IPS-15b (cell line): ENCODE measurements at regions not wholly inside any gene's neighbourhood (a gene's known extent, or its start where the extent isn't known, plus 50 kb on each side); places are given as distances from the start of the nearest gene placed in this dataset.
"Not testable (repeated sequence)": the region's sequence is repeated elsewhere in the genome, so short reads cannot be mapped to it uniquely, and the experiment has no call there.

Experiments
- H3K27me3 ChIP-seq: one replicate; pipeline ENCODE4 v1.6.1; 2013; ENCODE audit warnings: low read length; ENCODE audit not compliant: control insufficient read depth, insufficient read depth
- H3K36me3 ChIP-seq: one replicate; pipeline ENCODE4 v1.6.1; 2013; ENCODE audit warnings: low read length; ENCODE audit not compliant: control insufficient read depth, insufficient read depth
- H3K4me1 ChIP-seq: one replicate; pipeline ENCODE4 v1.6.1; 2013; ENCODE audit warnings: mild to moderate bottlenecking, low read length; ENCODE audit not compliant: control insufficient read depth, insufficient read depth
- H3K4me3 ChIP-seq: one replicate; pipeline ENCODE4 v1.5.1; 2013; ENCODE audit warnings: low read depth, low read length
- H3K9ac ChIP-seq: one replicate; pipeline ENCODE4 v1.6.1; 2013; ENCODE audit warnings: low read depth, mild to moderate bottlenecking, low read length
- H3K9me3 ChIP-seq: one replicate; pipeline ENCODE4 v1.6.1; 2013; ENCODE audit warnings: mild to moderate bottlenecking, low read length; ENCODE audit not compliant: control insufficient read depth, insufficient read depth

- H3K9ac ChIP-seq: no peak overlapping the region
- no peaks in the 10 kb centered on the region for H3K9me3 ChIP-seq
- no peak overlapping the region for H3K4me3 ChIP-seq
- no peaks in the 10 kb centered on the region for H3K36me3 ChIP-seq
- H3K27me3 ChIP-seq: no peaks in the 10 kb centered on the region
- H3K4me1 ChIP-seq: no peaks in the 10 kb centered on the region
Observed at GRCh38 chr6:15752820-15753219, 90.0 kb upstream of the DTNBP1 start.

- Histone ChIP-seq H3K4me1 (no peaks in the 10 kb centered on the region), H3K9me3 (no peaks in the 10 kb centered on the region), H3K9ac (no peak overlapping the region), H3K27me3 (no peaks in the 10 kb centered on the region), H3K4me3 (no peak overlapping the region), H3K36me3 (no peaks in the 10 kb centered on the region)
Observed at GRCh38 chr6:15751721-15752350, 89.0 kb upstream of the DTNBP1 start.

- H3K27me3 ChIP-seq: no peaks in the 10 kb centered on the region
- H3K4me1 ChIP-seq: no peaks in the 10 kb centered on the region
- H3K4me3 ChIP-seq: no peak overlapping the region
- no peaks in the 10 kb centered on the region for H3K36me3 ChIP-seq
- H3K9ac ChIP-seq: no peak overlapping the region
- H3K9me3 ChIP-seq: no peaks in the 10 kb centered on the region
Observed at GRCh38 chr6:15748341-15748740, 85.5 kb upstream of the DTNBP1 start.

- no peaks in the 10 kb centered on the region for H3K4me1 ChIP-seq
- no peaks in the 10 kb centered on the region for H3K36me3 ChIP-seq
- H3K9ac ChIP-seq: no peak overlapping the region
- no peak overlapping the region for H3K4me3 ChIP-seq
- no peaks in the 10 kb centered on the region for H3K9me3 ChIP-seq
- H3K27me3 ChIP-seq: no peaks in the 10 kb centered on the region
Observed at GRCh38 chr6:15747354-15747883, 84.6 kb upstream of the DTNBP1 start.

GRCh38 chr6:15745781-15746180 is 83.0 kb upstream of the DTNBP1 start:
- H3K36me3 ChIP-seq: no peaks in the 10 kb centered on the region
- H3K4me1 ChIP-seq: no peaks in the 10 kb centered on the region
- no peak overlapping the region for H3K4me3 ChIP-seq
- H3K9ac ChIP-seq: no peak overlapping the region
- H3K27me3 ChIP-seq: no peaks in the 10 kb centered on the region
- H3K9me3 ChIP-seq: no peaks in the 10 kb centered on the region

- Histone ChIP-seq H3K4me3 (no peak overlapping the region), H3K4me1 (no peaks in the 10 kb centered on the region)
Observed at GRCh38 chr6:15744818-15745402, 82.1 kb upstream of the DTNBP1 start.

GRCh38 chr6:15742013-15742412 is 79.2 kb upstream of the DTNBP1 start:
- H3K4me1 ChIP-seq, H3K9me3 ChIP-seq, H3K36me3 ChIP-seq, H3K27me3 ChIP-seq, H3K4me3 ChIP-seq, H3K9ac ChIP-seq: not testable (repeated sequence)

More at GRCh38 chr6:15744818-15745402, 82.1 kb upstream of the DTNBP1 start:
- no peaks in the 10 kb centered on the region for H3K36me3 ChIP-seq
- no peak overlapping the region for H3K9ac ChIP-seq
- H3K9me3 ChIP-seq: no peaks in the 10 kb centered on the region
- no peaks in the 10 kb centered on the region for H3K27me3 ChIP-seq

GRCh38 chr6:15741405-15741804 is 78.6 kb upstream of the DTNBP1 start:
- Histone ChIP-seq H3K9ac (no peak overlapping the region), H3K4me3 (no peak overlapping the region), H3K27me3 (no peaks in the 10 kb centered on the region), H3K9me3 (no peaks in the 10 kb centered on the region), H3K4me1 (no peaks in the 10 kb centered on the region), H3K36me3 (no peaks in the 10 kb centered on the region)

GRCh38 chr6:15739867-15740266 is 77.0 kb upstream of the DTNBP1 start:
- Histone ChIP-seq H3K9me3 (no peaks in the 10 kb centered on the region), H3K4me3 (no peak overlapping the region), H3K9ac (no peak overlapping the region), H3K36me3 (no peaks in the 10 kb centered on the region), H3K27me3 (no peaks in the 10 kb centered on the region), H3K4me1 (no peaks in the 10 kb centered on the region)

GRCh38 chr6:15739353-15739752 is 76.5 kb upstream of the DTNBP1 start:
- Histone ChIP-seq H3K4me3 (no peak overlapping the region), H3K4me1 (no peaks in the 10 kb centered on the region), H3K9ac (no peak overlapping the region), H3K27me3 (no peaks in the 10 kb centered on the region), H3K36me3 (no peaks in the 10 kb centered on the region), H3K9me3 (no peaks in the 10 kb centered on the region)

- H3K4me1 ChIP-seq, H3K9me3 ChIP-seq, H3K36me3 ChIP-seq, H3K27me3 ChIP-seq, H3K4me3 ChIP-seq, H3K9ac ChIP-seq: not testable (repeated sequence)
Observed at GRCh38 chr6:15738195-15738594, 75.4 kb upstream of the DTNBP1 start.

GRCh38 chr6:15736297-15736696 is 73.5 kb upstream of the DTNBP1 start:
- no peak overlapping the region for H3K9ac ChIP-seq
- H3K4me3 ChIP-seq: no peak overlapping the region
- H3K36me3 ChIP-seq: no peaks in the 10 kb centered on the region
- no peaks in the 10 kb centered on the region for H3K27me3 ChIP-seq
- no peaks in the 10 kb centered on the region for H3K9me3 ChIP-seq
- no peaks in the 10 kb centered on the region for H3K4me1 ChIP-seq
